Stimulated activated CD8-positive, alpha-beta memory T cell treated with anti-CD3 and anti-CD28 coated beads, Interleukin-12 subunit alpha, Interleukin-12 subunit beta, amount 100 ng/mL, for 24 hours (primary cell): ENCODE measurements at regions not wholly inside any gene's neighbourhood (a gene's known extent, or its start where the extent isn't known, plus 50 kb on each side); places are given as distances from the start of the nearest gene placed in this dataset.
"Not testable (repeated sequence)": the region's sequence is repeated elsewhere in the genome, so short reads cannot be mapped to it uniquely, and the experiment has no call there.

Source experiments
- DNase-seq: peaks from one replicate; pipeline ENCODE4 v3.0.0-alpha.2; 2020; ENCODE audit errors: extremely low read depth

- not testable (repeated sequence) for DNase-seq
These were observed 135.3 kb upstream of the ZNF618 start for GRCh38 chr9:113740508-113741500.

GRCh38 chr9:113741886-113742854 lies 133.9 kb upstream of the ZNF618 start:
- DNase-seq: no peak

- DNase-seq: no peak
These were observed 133.2 kb upstream of the ZNF618 start for GRCh38 chr9:113742878-113743277.

GRCh38 chr9:113746486-113746885 lies 129.6 kb upstream of the ZNF618 start:
- no peak for DNase-seq

- DNase-seq: no peak
These were observed 128.0 kb upstream of the ZNF618 start for GRCh38 chr9:113748135-113748534.

- DNase-seq: no peak
These were observed 122.5 kb upstream of the ZNF618 start for GRCh38 chr9:113753398-113754119.

GRCh38 chr9:113754739-113755138 lies 121.4 kb upstream of the ZNF618 start:
- DNase-seq: no peak

- DNase-seq: no peak
These were observed 120.7 kb upstream of the ZNF618 start for GRCh38 chr9:113755433-113755832.

GRCh38 chr9:113756476-113757192 lies 119.5 kb upstream of the ZNF618 start:
- no peak for DNase-seq

- no peak for DNase-seq
These were observed 112.7 kb upstream of the ZNF618 start for GRCh38 chr9:113763429-113763828.

GRCh38 chr9:113764572-113764971 lies 111.5 kb upstream of the ZNF618 start:
- DNase-seq: no peak

GRCh38 chr9:113769412-113769811 lies 106.7 kb upstream of the ZNF618 start:
- DNase-seq: no peak

GRCh38 chr9:113770396-113770795 lies 105.7 kb upstream of the ZNF618 start:
- DNase-seq: no peak

- DNase-seq: no peak
These were observed 104.9 kb upstream of the ZNF618 start for GRCh38 chr9:113771199-113771598.

- no peak for DNase-seq
These were observed 103.8 kb upstream of the ZNF618 start for GRCh38 chr9:113772121-113772810.

- no peak for DNase-seq
These were observed 101.1 kb upstream of the ZNF618 start for GRCh38 chr9:113774963-113775362.

GRCh38 chr9:113775749-113776148 lies 100.4 kb upstream of the ZNF618 start:
- DNase-seq: no peak

- DNase-seq: no peak
These were observed 99.9 kb upstream of the ZNF618 start for GRCh38 chr9:113776194-113776593.

- no peak for DNase-seq
These were observed 94.7 kb upstream of the ZNF618 start for GRCh38 chr9:113781381-113781780.

- no peak for DNase-seq
These were observed 94.2 kb upstream of the ZNF618 start for GRCh38 chr9:113781896-113782295.
